BLaER1 treated with 17β-estradiol and CSF1 and Interleukin-3, amounts not matched to agents 10 nM and 100 nM (cell line): ENCODE measurements at regions not wholly inside any gene's neighbourhood (a gene's known extent, or its start where the extent isn't known, plus 50 kb on each side); places are given as distances from the start of the nearest gene placed in this dataset.

Source experiments
- H3K27ac ChIP-seq, 11 experiments: shearing (Covaris generic); formaldehyde crosslinking; 2 replicates each; pipeline ENCODE4 v1.8.1; 2022
- H3K27me3 ChIP-seq, 11 experiments: shearing (Covaris generic); formaldehyde crosslinking; 2 replicates each; pipeline ENCODE4 v1.8.1; 2022
- H3K36me3 ChIP-seq, 11 experiments: shearing (Covaris generic); formaldehyde crosslinking; 2 replicates each; pipeline ENCODE4 v1.8.1; 2022
- H3K4me1 ChIP-seq, 10 experiments: shearing (Covaris generic); formaldehyde crosslinking; 2 replicates each; pipeline ENCODE4 v1.8.1; 2022
- H3K4me2 ChIP-seq, 11 experiments: shearing (Covaris generic); formaldehyde crosslinking; 2 replicates each; pipeline ENCODE4 v1.8.1; 2022
- H3K4me3 ChIP-seq, 10 experiments: shearing (Covaris generic); formaldehyde crosslinking; 2 replicates each; pipeline ENCODE4 v1.8.1; 2022
- H3K9ac ChIP-seq, 11 experiments: shearing (Covaris generic); formaldehyde crosslinking; 2 replicates each; pipeline ENCODE4 v1.8.1; 2022
- H3K9me3 ChIP-seq, 11 experiments: shearing (Covaris generic); formaldehyde crosslinking; replicated peaks in 1 of 11; 2 replicates each; pipeline ENCODE4 v1.8.1; 2022
- H4K20me1 ChIP-seq, 11 experiments: shearing (Covaris generic); formaldehyde crosslinking; 2 replicates each; pipeline ENCODE4 v1.8.1; 2022
- Cebpa-rat ChIP-seq, 11 experiments: shearing (Covaris generic); IDR thresholded peaks; 2 replicates each; pipeline ENCODE4 v1.8.1; 2022

GRCh38 chr6:11318835-11319813 is 86.7 kb upstream of the NEDD9 start:
- Histone ChIP-seq H3K4me1 (peaks cover 0 to 61% (median 11%) of the 10 kb centered on the region in 10 experiments; a peak in 11 of 20 replicates), H3K27ac (peak overlapping the region in 2 of 11 experiments; percentile 50 to 58; a peak in 5 of 22 replicates), H3K9ac (no peak overlapping the region), H4K20me1 (no peaks in the 10 kb centered on the region), H3K27me3 (no peaks in the 10 kb centered on the region), H3K4me3 (no peak overlapping the region), H3K9me3 (0 out of 22 replicates have a peak, but pooled peaks cover 0 to 4% (median 0%) of the 10 kb centered on the region in 11 experiments), H3K4me2 (peak overlapping the region in 3 of 11 experiments; percentile 43 to 61 (median 59); a peak in 6 of 22 replicates), H3K36me3 (peaks cover 0 to 33% (median 0%) of the 10 kb centered on the region in 11 experiments; a peak in 4 of 22 replicates)
- no peak for TF ChIP-seq Cebpa-rat (IDR thresholded peaks at IDR 0.05)

- TF ChIP-seq Cebpa-rat (IDR thresholded peaks at IDR 0.05), result no peak
- peak overlapping the region in 2 of 11 experiments; percentile 50 to 58; a peak in 5 of 22 replicates for H3K27ac ChIP-seq
Measured at GRCh38 chr6:11317885-11318771, 85.7 kb upstream of the NEDD9 start.

GRCh38 chr6:11315743-11316437 is 83.4 kb upstream of the NEDD9 start:
- Histone ChIP-seq H4K20me1 (no peaks in the 10 kb centered on the region), H3K4me2 (peak overlapping the region in 3 of 11 experiments; percentile 14 to 36 (median 36); a peak in 5 of 22 replicates), H3K27ac (no peak overlapping the region), H3K9ac (no peak overlapping the region), H3K9me3 (peaks cover 0 to 4% (median 0%) of the 10 kb centered on the region in 11 experiments; a peak in 1 of 22 replicates), H3K4me1 (peaks cover 0 to 55% (median 6%) of the 10 kb centered on the region in 10 experiments; a peak in 13 of 20 replicates), H3K36me3 (peaks cover 0 to 39% (median 0%) of the 10 kb centered on the region in 11 experiments; a peak in 3 of 22 replicates), H3K27me3 (no peaks in the 10 kb centered on the region), H3K4me3 (no peak overlapping the region)
- TF ChIP-seq Cebpa-rat (IDR thresholded peaks at IDR 0.05), result no peak

More at GRCh38 chr6:11317885-11318771, 85.7 kb upstream of the NEDD9 start:
- Histone ChIP-seq H3K9me3 (0 out of 22 replicates have a peak, but pooled peaks cover 0 to 4% (median 0%) of the 10 kb centered on the region in 11 experiments), H3K36me3 (peaks cover 0 to 43% (median 0%) of the 10 kb centered on the region in 11 experiments; a peak in 4 of 22 replicates), H3K27me3 (no peaks in the 10 kb centered on the region), H3K4me3 (no peak overlapping the region), H4K20me1 (no peaks in the 10 kb centered on the region), H3K4me1 (peaks cover 0 to 51% (median 5%) of the 10 kb centered on the region in 10 experiments; a peak in 10 of 20 replicates), H3K9ac (no peak overlapping the region), H3K4me2 (peak overlapping the region in 6 of 11 experiments; percentile 12 to 61 (median 34); a peak in 9 of 22 replicates)

- H3K4me1 ChIP-seq, result peaks cover 11 to 58% (median 14%) of the 10 kb centered on the region in 10 experiments; a peak in 18 of 20 replicates
- H3K9me3 ChIP-seq, result peaks cover 0 to 4% (median 0%) of the 10 kb centered on the region in 11 experiments; a peak in 1 of 22 replicates
- H4K20me1 ChIP-seq, result no peaks in the 10 kb centered on the region
- H3K27ac ChIP-seq, result no peak overlapping the region
- no peaks in the 10 kb centered on the region for H3K27me3 ChIP-seq
- no peak for TF ChIP-seq Cebpa-rat (IDR thresholded peaks at IDR 0.05)
- H3K36me3 ChIP-seq, result peaks cover 0 to 46% (median 0%) of the 10 kb centered on the region in 11 experiments; a peak in 3 of 22 replicates
- no peak overlapping the region for H3K4me2 ChIP-seq
- no peak overlapping the region for H3K9ac ChIP-seq
- H3K4me3 ChIP-seq, result no peak overlapping the region
Measured at GRCh38 chr6:11313207-11313606, 80.7 kb upstream of the NEDD9 start.

- Histone ChIP-seq H3K9me3 (no peaks in the 10 kb centered on the region; a peak in 1 of 22 replicates), H4K20me1 (no peaks in the 10 kb centered on the region), H3K9ac (no peak overlapping the region), H3K4me1 (peaks cover 10 to 58% (median 12%) of the 10 kb centered on the region in 10 experiments; a peak in 18 of 20 replicates), H3K27me3 (no peaks in the 10 kb centered on the region), H3K27ac (no peak overlapping the region), H3K4me2 (peak overlapping the region in 1 of 11 experiments; percentile 2; a peak in 1 of 22 replicates), H3K36me3 (peaks cover 0 to 34% (median 0%) of the 10 kb centered on the region in 11 experiments; a peak in 4 of 22 replicates), H3K4me3 (no peak overlapping the region)
- no peak for TF ChIP-seq Cebpa-rat (IDR thresholded peaks at IDR 0.05)
Measured at GRCh38 chr6:11311970-11312369, 79.5 kb upstream of the NEDD9 start.

GRCh38 chr6:11309947-11310665 is 77.6 kb upstream of the NEDD9 start:
- no peak for TF ChIP-seq Cebpa-rat (IDR thresholded peaks at IDR 0.05)
- Histone ChIP-seq H4K20me1 (no peaks in the 10 kb centered on the region), H3K4me3 (no peak overlapping the region), H3K9ac (no peak overlapping the region), H3K36me3 (peaks cover 0 to 35% (median 6%) of the 10 kb centered on the region in 11 experiments; a peak in 13 of 22 replicates), H3K4me1 (peaks cover 10 to 51% (median 12%) of the 10 kb centered on the region in 10 experiments; a peak in 18 of 20 replicates), H3K27me3 (no peaks in the 10 kb centered on the region), H3K27ac (peak overlapping the region in 1 of 11 experiments; percentile 22; a peak in 1 of 22 replicates), H3K4me2 (peak overlapping the region; percentile 22 to 70 (median 38); a peak in 19 of 22 replicates), H3K9me3 (peaks cover 0 to 6% (median 0%) of the 10 kb centered on the region in 11 experiments; a peak in 3 of 22 replicates)

GRCh38 chr6:11307226-11307625 is 74.8 kb upstream of the NEDD9 start:
- Histone ChIP-seq H4K20me1 (no peaks in the 10 kb centered on the region), H3K4me3 (no peak overlapping the region), H3K4me1 (peaks cover 10 to 51% (median 12%) of the 10 kb centered on the region in 10 experiments; a peak in 18 of 20 replicates), H3K9me3 (peaks cover 0 to 13% (median 8%) of the 10 kb centered on the region in 11 experiments; a peak in 5 of 22 replicates), H3K9ac (no peak overlapping the region), H3K36me3 (peaks cover 0 to 31% (median 8%) of the 10 kb centered on the region in 11 experiments; a peak in 13 of 22 replicates), H3K27me3 (no peaks in the 10 kb centered on the region), H3K27ac (no peak overlapping the region), H3K4me2 (peak overlapping the region in 2 of 11 experiments; percentile 69 to 72; a peak in 4 of 22 replicates)
- no peak for TF ChIP-seq Cebpa-rat (IDR thresholded peaks at IDR 0.05)
